ENCODE measurements at regions not wholly inside any gene's neighbourhood (a gene's known extent, or its start where the extent isn't known, plus 50 kb on each side); places are given as distances from the start of the nearest gene placed in this dataset.

GRCh38 chr10:123611243-123611642 is 54.9 kb upstream of the GPR26 start:
- H3K9ac ChIP-seq (ENCODE audit: insufficient read depth in 1 of 2, low read depth in 2 of 2, low read length in 2 of 2): no peak overlapping the region
- POLR2A ChIA-PET: no interaction called here

GRCh38 chr10:123611876-123612275 is 54.3 kb upstream of the GPR26 start:
- Histone ChIP-seq H3K4me3 (no peak overlapping the region), H3K27me3 (ENCODE audit: control insufficient read depth in 2 of 2, insufficient read depth in 2 of 2, low read length in 2 of 2) (no peaks in the 10 kb centered on the region), H3K27ac (ENCODE audit: extremely low read depth, low read depth, low read length) (no peak overlapping the region), H3K79me2 (ENCODE audit: control insufficient read depth, insufficient read depth, low read length) (no peaks in the 10 kb centered on the region), H3K9me3 (replicated peaks; ENCODE audit: control insufficient read depth, insufficient read depth, low read depth, low read length) (no peaks in the 10 kb centered on the region), H3K9me1 (ENCODE audit: control insufficient read depth, insufficient read depth, low read length) (no peaks in the 10 kb centered on the region), H3K4me2 (ENCODE audit: insufficient read depth, low read length) (no peak overlapping the region), H2AFZ (ENCODE audit: low read depth, low read length) (no peak overlapping the region), H3K4me1 (replicated peaks in 1 of 2; ENCODE audit: control insufficient read depth in 2 of 2, insufficient read depth in 2 of 2, low read length in 2 of 2) (no peaks in the 10 kb centered on the region), H3K9ac (ENCODE audit: insufficient read depth in 1 of 2, low read depth in 2 of 2, low read length in 2 of 2) (no peak overlapping the region), H3K36me3 (ENCODE audit: control insufficient read depth, insufficient read depth, low read length) (no peaks in the 10 kb centered on the region), H4K20me1 (replicated peaks; ENCODE audit: control insufficient read depth, insufficient read depth, low read length) (no peaks in the 10 kb centered on the region)
- WGBS (ENCODE audit: insufficient coverage, low coverage, missing lambda C conversion rate): 0% methylated on average over 2 of the region's 3 CpGs
- ATAC-seq (no peak), DNase-seq (ENCODE audit: extremely low read depth in 1 of 4, low spot score in 3 of 4) (no peak), FAIRE-seq (no peak)
- POLR2A ChIA-PET: no interaction called here
- TF ChIP-seq STAT5B (CRISPR knock-in tag; IDR thresholded peaks at IDR 0.05) (no peak), GTF2E2 (tag; IDR thresholded peaks at IDR 0.05) (no peak)
- in situ Hi-C loops (cut with MboI) (no loop called here), intact Hi-C loops (cut with micrococcal nuclease) (no loop called here)
- BruUV-seq (replicated peaks): no TSS peak
- CTCF ChIA-PET (ENCODE audit: low intra/inter-chr PET ratio): no interaction called here

More at GRCh38 chr10:123611243-123611642, 54.9 kb upstream of the GPR26 start:
- whole genome bisulfite sequencing (ENCODE audit: insufficient coverage, low coverage, missing lambda C conversion rate): 0% methylated on average over 1 of the region's 3 CpGs
- in situ Hi-C loops (cut with MboI): no loop called here
- no peak overlapping the region for H2AFZ ChIP-seq (ENCODE audit: low read depth, low read length)
- no peak overlapping the region for H3K4me3 ChIP-seq
- no peaks in the 10 kb centered on the region for H3K36me3 ChIP-seq (ENCODE audit: control insufficient read depth, insufficient read depth, low read length)
- H3K9me3 ChIP-seq (replicated peaks; ENCODE audit: control insufficient read depth, insufficient read depth, low read depth, low read length): no peaks in the 10 kb centered on the region
- H3K27ac ChIP-seq (ENCODE audit: extremely low read depth, low read depth, low read length): no peak overlapping the region
- no peaks in the 10 kb centered on the region for H3K4me1 ChIP-seq (replicated peaks in 1 of 2; ENCODE audit: control insufficient read depth in 2 of 2, insufficient read depth in 2 of 2, low read length in 2 of 2)
- FAIRE-seq (no peak), DNase-seq (ENCODE audit: extremely low read depth in 1 of 4, low spot score in 3 of 4) (no peak), ATAC-seq (no peak)
- no TSS peak for BruUV-seq (replicated peaks)
- H3K9me1 ChIP-seq (ENCODE audit: control insufficient read depth, insufficient read depth, low read length): no peaks in the 10 kb centered on the region
- intact Hi-C loops (cut with micrococcal nuclease): no loop called here
- CTCF ChIA-PET (ENCODE audit: low intra/inter-chr PET ratio): no interaction called here
- no peaks in the 10 kb centered on the region for H4K20me1 ChIP-seq (replicated peaks; ENCODE audit: control insufficient read depth, insufficient read depth, low read length)
- TF ChIP-seq ELF1 (tag; IDR thresholded peaks at IDR 0.05) (no peak), KLF1 (tag; IDR thresholded peaks at IDR 0.05) (no peak), BCOR (IDR thresholded peaks at IDR 0.05) (no peak), GABPA (tag; conservative IDR thresholded peaks at IDR 0.05; ENCODE audit: low read depth) (no peak)
- H3K4me2 ChIP-seq (ENCODE audit: insufficient read depth, low read length): no peak overlapping the region
- no peaks in the 10 kb centered on the region for H3K27me3 ChIP-seq (ENCODE audit: control insufficient read depth in 2 of 2, insufficient read depth in 2 of 2, low read length in 2 of 2)
- H3K79me2 ChIP-seq (ENCODE audit: control insufficient read depth, insufficient read depth, low read length): no peaks in the 10 kb centered on the region
